ENCODE measurements at regions not wholly inside any gene's neighbourhood (a gene's known extent, or its start where the extent isn't known, plus 50 kb on each side); places are given as distances from the start of the nearest gene placed in this dataset.

DNA sequence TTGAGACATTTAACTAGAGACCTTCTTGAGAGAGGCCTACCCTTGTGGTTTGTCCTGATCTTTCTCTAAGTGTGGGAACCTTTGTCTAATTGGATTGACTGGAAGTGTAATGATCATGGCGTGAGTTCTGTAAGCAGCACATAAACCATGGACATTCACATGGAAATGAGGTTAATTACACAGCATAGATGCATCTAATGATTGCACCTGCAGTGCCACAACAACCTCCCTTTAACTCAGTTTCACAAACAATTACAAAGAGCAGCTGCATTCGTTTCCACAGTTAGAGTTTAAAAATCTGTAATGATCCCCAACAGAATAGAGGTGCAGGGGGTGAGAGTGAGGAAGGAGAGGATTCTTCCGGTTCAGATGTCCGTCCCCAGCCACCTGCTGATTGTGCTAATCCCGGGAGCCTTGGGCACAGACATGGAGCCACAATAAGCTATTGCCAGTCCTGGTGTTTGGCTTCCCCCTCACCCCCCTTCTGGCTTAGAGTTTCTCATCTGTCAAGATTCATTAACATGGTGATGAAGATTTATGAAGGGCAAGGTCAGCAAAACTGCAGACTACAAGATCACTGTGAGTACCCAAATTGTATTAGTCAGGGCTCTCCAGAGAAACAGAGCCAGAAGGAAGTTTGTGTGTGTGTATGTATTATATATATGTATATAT lies 659.2 kb upstream of the SOX9 start:
- no peak for DNase-seq

- no peak for DNase-seq
Measured at GRCh38 chr17:71464241-71464640, 656.6 kb upstream of the SOX9 start.

DNA sequence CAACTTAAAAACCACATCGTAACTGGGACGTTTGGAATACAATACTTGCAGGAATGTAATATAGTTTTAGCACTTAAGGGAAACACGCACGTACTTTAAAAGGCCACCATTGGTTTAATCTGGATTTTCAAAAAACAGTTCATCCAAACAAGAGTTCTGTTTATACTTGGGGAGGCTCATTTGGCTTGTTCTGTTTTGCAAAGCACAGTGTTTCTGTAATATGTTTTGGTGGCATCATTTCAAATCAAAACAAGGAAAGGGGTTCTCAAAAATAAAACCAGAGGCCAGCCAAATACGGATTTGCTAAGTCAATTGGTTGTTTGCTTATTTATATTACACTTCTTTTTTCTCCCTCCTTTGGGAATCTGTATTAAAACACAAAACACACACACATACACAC lies 656.1 kb upstream of the SOX9 start:
- no peak for DNase-seq

DNA sequence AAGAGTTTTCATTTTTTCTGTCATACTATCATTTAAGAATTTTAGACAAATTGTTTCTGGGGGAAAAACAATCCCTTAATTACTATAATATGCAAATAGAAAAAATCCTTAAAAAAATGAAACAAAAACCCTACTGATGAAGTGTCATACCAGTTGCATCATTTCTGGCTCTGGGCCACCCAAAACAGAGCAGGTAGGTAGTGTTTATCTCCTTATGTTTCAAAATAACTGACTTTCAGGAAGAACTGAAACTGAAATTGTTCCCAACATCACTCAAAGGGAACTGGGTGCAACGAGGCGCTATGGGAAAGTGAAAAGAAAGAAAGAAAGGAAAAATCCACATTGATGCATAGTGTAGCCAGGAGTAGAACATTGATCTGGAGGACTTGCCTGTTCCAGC lies 653.1 kb upstream of the SOX9 start:
- no peak for DNase-seq

GRCh38 chr17:71470062-71470461 lies 650.8 kb upstream of the SOX9 start:
- no peak for DNase-seq

GRCh38 chr17:71472809-71473789 lies 647.7 kb upstream of the SOX9 start:
- DNase-seq: peak in 7 of 51 donors; percentile 2 to 22 (median 3)

DNA sequence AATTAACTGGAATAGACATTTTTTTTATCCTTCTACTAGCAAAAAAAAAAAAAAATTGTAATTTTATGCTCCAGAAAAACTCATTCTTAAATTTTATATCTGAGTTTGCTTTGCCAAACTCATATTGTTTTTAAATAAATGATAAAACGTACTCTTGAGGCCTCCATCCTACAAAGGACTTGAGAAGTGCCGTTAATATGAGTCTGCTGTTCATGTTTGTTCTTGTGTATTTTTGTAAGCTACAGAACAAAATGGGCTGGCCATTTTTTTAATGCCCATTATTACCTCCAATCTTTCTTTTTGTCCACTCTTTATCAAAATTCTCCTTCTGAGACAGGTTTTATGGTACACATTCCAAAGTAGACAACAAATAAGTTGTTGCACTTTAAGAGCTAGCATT lies 643.5 kb upstream of the SOX9 start:
- DNase-seq: no peak

DNA sequence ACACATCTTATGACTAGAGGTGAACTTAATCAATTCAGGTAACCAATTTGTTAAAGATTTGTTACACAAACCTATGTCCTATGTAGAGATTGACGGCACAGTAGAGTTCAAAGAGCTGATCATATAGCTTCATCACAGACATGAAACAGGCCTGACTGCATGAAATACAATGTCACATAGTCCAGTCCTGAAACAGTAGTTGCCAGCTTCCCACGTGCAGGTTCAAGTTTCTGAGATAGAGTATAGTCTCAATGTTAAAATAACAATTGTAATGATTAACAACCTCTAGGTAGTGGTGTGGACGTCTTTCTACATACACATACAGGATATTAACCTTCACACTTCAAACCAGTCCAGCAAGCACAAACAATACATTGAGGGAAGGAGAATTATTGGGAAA lies 640.7 kb upstream of the SOX9 start:
- no peak for DNase-seq

- no peak for DNase-seq
Measured at GRCh38 chr17:71482625-71483024, 638.2 kb upstream of the SOX9 start.

DNA sequence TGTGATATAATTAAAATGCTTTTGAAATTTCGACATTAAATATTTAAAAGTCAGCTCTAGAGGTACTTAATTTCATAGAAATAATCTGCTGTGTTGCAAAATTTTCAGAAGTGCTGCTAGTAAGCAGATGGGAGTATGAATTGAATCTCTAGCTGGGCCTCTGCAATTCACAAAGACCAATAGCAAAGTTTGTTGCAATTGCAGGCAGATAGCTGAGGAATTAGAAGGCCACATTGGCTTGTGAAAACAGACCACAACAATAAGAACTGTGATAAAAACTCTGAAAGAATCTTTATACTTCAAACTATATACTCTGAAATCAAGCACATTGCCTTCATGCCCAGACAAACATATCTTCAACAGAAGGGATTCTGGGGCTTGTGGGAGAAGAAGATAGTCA lies 636.3 kb upstream of the SOX9 start:
- DNase-seq: no peak

DNA sequence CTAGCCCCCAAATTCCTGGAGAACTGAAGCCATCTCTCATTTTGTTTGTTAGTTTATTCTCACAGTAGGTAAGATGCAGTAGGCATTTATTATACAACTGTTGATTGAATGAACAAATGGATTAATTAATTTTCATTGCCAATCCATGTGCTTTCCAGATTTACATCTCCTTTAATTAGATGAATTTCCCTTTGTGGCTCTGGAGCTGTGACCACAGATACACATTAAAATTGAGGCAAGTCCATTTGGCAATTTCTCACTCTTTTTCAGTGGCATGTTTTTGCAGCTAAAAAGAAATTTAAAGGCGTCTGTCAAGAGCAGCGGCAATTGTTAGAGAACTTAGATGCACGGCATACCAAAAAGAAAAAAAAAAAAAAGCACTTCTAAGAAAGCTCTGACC lies 635.4 kb upstream of the SOX9 start:
- DNase-seq: no peak

- no peak for DNase-seq
Measured at GRCh38 chr17:71486261-71486660, 634.6 kb upstream of the SOX9 start.

DNA sequence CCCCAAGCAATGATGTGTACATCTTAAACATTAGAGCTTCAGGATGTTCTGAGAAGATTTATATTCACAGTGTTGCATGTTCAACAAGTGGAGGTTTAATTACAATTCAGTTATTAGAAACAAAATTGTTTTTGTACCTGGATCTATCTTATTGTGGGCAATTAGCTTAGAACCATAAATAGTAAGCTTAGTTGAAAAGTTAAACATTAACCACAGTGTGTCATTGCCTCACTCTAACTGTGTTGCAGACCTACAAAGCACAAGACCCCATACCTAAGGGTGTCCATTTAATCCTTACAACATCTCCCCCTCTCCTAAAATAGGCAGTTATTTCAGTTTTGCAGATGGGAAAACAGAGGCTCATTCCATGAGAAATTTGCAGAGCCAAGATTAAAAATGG lies 632.0 kb upstream of the SOX9 start:
- DNase-seq: no peak

GRCh38 chr17:71494062-71494855 lies 626.6 kb upstream of the SOX9 start:
- no peak for DNase-seq

DNA sequence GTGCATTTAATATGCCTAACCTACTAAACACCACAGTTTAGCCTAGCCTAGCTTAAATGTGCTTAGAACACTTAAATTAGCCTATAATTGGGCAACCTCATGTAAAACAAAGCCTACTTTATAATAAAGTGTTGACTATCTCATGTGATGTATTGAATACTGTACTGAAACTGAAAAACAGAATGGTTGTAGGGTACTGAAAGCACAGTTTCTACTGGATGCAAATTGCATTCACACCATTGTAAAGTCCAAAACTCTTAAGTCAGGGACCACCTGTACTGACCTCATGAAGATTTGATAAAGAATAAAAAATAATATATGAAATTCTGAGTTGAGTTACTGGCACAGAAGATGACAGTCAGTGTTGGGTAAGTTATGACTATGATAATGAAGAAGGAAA lies 625.4 kb upstream of the SOX9 start:
- DNase-seq: no peak

DNA sequence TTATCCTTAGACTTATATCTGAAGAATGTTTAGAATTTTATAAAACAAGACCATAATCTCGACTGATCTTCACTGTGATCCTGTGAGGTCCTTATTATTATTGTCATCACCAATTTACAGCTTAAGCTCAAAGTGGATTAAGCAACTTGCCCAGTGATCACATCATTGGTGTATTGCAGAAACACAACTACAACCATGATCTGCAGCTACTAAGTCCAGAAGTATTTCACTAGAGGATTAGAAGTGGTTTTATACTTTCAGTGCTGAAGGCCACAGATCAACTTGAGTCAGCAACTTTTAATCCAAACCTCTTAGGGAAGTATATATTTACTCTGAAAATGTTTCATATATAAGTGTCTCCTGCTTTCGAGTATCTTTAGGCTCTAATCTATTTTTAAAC lies 624.3 kb upstream of the SOX9 start:
- no peak for DNase-seq

DNA sequence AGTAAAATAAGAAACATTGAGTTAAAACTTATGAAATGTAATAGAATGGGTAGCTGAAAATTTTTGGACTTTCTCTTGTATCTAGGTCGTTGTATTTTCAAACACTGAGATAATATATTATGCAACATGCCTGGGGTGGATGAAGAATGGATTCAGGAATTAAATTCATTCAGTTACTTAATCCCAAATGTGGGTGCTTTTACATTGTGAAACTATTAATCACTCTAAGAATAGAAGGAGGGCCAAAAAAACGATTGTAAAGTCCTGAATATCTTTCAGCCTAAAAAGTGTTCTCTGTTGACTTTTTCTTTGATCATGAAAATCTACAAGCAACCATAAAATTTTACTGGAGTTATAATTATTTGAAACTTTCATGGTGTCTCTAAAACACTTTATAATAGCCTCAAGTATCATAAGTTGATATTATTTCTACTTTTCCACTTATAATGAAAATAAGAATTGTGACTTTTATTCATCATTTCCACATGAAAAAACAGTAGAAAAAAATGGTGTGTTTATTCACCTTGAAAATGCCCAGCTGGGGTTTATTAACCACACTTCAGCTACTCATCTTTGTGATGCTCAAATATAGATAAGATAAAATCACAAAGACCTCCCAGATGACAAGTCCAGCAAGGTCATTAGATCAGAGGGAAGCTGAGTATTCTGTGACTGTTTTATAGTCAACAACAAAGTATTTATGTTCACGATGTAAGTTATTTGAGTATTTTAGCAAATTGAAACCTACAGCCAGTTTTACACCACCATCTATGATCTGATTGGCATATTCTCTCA lies 619.9 kb upstream of the SOX9 start:
- no peak for DNase-seq

DNA sequence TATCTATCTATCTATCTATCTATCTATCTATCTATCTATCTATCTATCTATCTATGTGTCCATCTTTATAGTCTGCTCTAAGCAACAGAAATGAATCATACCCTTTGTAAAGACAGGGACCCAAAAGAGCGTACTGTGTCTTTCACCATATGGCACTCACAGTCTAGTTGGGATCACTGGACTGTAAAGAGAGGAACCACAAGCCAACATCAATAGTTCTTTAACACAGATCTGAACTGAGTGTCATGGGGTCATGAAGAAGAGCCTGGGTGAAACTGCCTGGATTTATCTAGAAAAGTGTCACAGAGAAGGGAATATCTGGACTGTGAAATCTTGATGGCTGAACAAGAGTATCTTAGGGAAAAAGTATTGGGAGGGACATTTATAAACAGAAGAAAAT lies 619.1 kb upstream of the SOX9 start:
- DNase-seq: no peak

DNA sequence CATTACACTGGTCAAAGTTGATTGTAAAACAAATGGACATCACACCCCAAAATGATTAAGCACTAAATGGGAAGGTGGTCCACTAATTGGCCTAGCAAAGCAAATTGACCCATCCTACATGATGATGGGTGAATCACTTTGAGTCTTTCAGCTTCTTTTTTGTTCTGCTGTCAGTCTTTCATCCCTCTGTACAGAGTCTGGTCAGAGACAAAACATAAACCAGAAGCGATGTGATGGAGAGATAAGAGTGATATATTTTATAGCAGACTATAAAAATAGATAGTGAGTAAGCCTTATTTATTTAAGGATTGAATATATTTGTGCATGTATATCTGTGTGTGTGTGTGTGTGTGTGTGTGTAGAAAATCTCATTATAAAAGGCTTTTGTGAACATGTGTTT lies 618.4 kb upstream of the SOX9 start:
- DNase-seq: no peak

DNA sequence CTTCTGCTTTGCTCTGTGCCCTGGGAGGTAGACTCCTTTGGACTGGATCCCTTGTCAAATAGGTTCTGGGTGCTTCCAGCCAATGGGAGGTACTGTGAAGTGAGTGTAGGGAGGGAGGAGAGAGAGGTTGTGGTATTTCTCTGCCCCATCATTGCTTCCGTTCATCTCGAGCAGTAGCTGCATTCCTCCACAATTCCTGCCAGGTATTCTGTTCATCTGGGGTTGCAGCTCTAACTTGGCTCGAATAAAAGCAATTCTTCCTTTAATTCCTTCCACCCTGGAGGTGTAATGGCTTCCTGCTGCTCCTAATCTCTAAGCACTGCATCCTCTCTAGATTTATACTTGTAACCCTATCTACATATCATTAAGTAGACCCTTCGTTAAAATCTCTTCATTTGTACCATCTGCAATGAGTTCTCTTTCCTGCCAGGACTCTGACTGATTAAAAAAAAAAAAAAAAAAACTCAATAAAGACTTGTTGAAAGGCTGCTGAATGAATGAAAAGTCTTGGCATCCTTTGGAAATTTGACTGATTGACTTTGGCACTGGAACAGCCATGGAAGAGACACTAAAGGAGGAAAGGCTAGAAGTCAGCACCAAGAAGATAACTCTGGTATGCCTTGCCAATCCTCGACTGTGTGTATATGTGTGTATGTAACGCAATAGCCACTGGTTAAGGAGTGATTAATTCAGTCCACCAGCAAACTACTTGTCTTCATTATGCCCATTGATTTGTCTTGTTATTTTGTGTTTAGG lies 616.9 kb upstream of the SOX9 start:
- DNase-seq: no peak

DNA sequence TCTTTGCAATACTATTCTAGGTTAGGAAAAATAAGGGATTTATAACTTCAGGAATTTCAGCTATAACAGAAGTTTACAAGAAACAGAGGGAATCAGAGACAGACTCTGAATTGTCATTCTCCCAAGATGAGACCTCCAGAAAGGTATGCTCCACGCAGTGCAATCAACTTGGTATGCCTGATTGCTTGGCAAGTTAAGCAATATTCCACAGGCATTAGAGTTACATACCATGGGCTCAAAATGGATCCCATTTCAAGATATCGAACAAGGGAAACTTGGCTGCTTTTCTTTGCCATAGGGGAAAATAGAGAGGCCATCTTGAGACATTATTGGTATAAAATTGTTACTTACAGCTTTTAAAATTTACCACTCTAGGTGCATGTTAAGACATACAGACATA lies 615.6 kb upstream of the SOX9 start:
- no peak for DNase-seq
